ENCODE measurements at regions not wholly inside any gene's neighbourhood (a gene's known extent, or its start where the extent isn't known, plus 50 kb on each side); places are given as distances from the start of the nearest gene placed in this dataset.

DNA sequence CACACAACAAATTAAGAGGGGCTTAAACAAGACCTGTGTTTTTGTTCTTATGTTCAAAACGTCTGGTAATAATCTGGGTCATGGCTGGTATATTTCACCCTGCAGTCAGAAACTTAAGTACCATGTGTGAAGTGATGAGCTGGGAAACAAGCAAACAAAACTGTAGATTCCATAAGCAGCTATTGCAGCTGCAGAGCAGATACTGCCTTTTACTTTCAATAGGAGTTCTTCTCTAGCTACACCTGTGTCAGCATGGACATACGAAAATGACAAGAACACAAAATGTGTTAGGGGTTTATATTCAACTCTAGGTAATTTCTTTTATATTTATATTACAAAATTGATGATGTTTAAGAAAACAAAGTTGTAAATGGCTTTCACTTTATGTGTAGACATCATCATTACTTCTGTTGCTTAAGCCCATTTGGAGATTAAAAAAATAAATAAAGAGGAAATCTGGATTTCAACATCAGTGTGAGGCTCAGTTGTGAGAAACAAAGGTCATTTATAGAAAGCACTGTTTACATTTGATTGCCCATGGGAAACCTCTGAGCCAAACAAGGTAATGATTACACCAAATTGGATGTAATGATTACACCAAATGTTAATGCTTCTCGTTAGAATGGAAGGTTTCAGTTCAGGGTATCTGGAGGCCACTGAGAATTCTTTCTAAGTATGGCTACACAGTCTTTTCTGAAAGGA lies 451.0 kb upstream of the SLC10A2 start:
- no peaks in the 10 kb centered on the region for H3K27me3 ChIP-seq (ENCODE audit: low read length)
- no peaks in the 10 kb centered on the region for H3K9me2 ChIP-seq (replicated peaks; ENCODE audit: insufficient read depth, low read length)
- DNase-seq: no peak

DNA sequence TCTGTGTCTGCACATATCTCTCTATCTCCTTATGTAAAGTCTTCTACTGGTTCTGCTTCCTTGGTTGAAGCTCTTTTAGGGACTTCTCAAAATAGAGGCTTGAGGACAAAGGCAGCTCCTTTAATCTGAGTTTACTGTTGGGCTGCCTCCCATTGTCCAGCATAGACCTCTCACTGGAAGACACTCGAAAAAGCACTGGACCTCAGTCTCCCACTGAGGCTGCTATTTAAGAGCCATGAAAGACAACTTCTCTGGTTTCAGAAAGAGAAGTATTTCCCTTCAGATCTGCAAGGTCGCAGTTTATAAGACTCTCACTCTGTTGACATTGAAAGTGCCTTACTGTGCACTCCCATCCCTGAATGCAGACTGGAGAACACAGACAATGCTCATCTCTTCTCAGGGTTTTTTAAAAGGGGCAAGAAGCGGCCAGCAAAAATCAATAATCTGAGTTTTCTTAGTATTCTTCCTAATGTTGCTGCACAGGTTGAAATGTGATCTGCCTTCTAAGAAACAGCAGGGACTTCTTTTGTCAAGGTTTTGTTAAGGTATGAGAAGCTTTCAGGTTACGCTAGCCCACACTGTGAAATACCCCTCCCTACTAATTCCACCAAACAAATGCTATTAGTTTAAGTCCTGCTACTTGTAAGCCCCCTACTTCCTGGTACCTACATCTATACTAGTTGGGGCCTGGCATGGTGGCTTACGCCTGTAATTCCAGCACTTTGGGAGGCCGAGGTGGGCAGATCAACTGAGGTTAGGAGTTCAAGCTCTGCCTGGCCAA lies 450.0 kb upstream of the SLC10A2 start:
- no peak for DNase-seq
- Histone ChIP-seq H3K4me3 (ENCODE audit: low read length) (no peak overlapping the region), H3K4me1 (ENCODE audit: low read length) (no peaks in the 10 kb centered on the region), H3K27me3 (ENCODE audit: low read length) (no peaks in the 10 kb centered on the region), H3K27ac (ENCODE audit: low read length) (no peak overlapping the region), H3K9ac (ENCODE audit: low read length) (no peak overlapping the region), H3K36me3 (ENCODE audit: insufficient read depth, low read length) (no peaks in the 10 kb centered on the region), H3K79me2 (ENCODE audit: low read length) (no peaks in the 10 kb centered on the region), H2AFZ (ENCODE audit: low read length) (no peak overlapping the region), H3K4me2 (ENCODE audit: low read depth, low read length, poor library complexity, severe bottlenecking) (no peak overlapping the region), H4K20me1 (ENCODE audit: insufficient read depth, low read depth, low read length) (no peaks in the 10 kb centered on the region), H3K9me3 (ENCODE audit: low read length) (peaks cover 9% of the 10 kb centered on the region; the same call in 1 of the 2 replicates), H3K9me2 (replicated peaks; ENCODE audit: insufficient read depth, low read length) (no peaks in the 10 kb centered on the region)

More for the DNA sequence above, 451.0 kb upstream of the SLC10A2 start:
- no peak overlapping the region for H3K4me2 ChIP-seq (ENCODE audit: low read depth, low read length, poor library complexity, severe bottlenecking)
- peaks cover 7% of the 10 kb centered on the region; the same call in 1 of the 2 replicates for H3K9me3 ChIP-seq (ENCODE audit: low read length)
- no peak overlapping the region for H3K4me3 ChIP-seq (ENCODE audit: low read length)
- no peaks in the 10 kb centered on the region for H3K79me2 ChIP-seq (ENCODE audit: low read length)
- H2AFZ ChIP-seq (ENCODE audit: low read length): no peak overlapping the region
- no peak overlapping the region for H3K27ac ChIP-seq (ENCODE audit: low read length)
- H3K9ac ChIP-seq (ENCODE audit: low read length): no peak overlapping the region
- H3K4me1 ChIP-seq (ENCODE audit: low read length): no peaks in the 10 kb centered on the region
- no peaks in the 10 kb centered on the region for H4K20me1 ChIP-seq (ENCODE audit: insufficient read depth, low read depth, low read length)
- no peaks in the 10 kb centered on the region for H3K36me3 ChIP-seq (ENCODE audit: insufficient read depth, low read length)

- Histone ChIP-seq H3K4me2 (ENCODE audit: low read depth, low read length, poor library complexity, severe bottlenecking) (no peak overlapping the region), H3K27ac (ENCODE audit: low read length) (no peak overlapping the region), H3K9me2 (replicated peaks; ENCODE audit: insufficient read depth, low read length) (no peaks in the 10 kb centered on the region), H3K79me2 (ENCODE audit: low read length) (no peaks in the 10 kb centered on the region), H3K9ac (ENCODE audit: low read length) (no peak overlapping the region), H3K4me3 (ENCODE audit: low read length) (no peak overlapping the region), H3K27me3 (ENCODE audit: low read length) (no peaks in the 10 kb centered on the region), H3K9me3 (ENCODE audit: low read length) (peaks cover 9% of the 10 kb centered on the region; the same call in 1 of the 2 replicates), H3K4me1 (ENCODE audit: low read length) (no peaks in the 10 kb centered on the region), H4K20me1 (ENCODE audit: insufficient read depth, low read depth, low read length) (no peaks in the 10 kb centered on the region), H3K36me3 (ENCODE audit: insufficient read depth, low read length) (no peaks in the 10 kb centered on the region), H2AFZ (ENCODE audit: low read length) (no peak overlapping the region)
- DNase-seq: no peak
These were observed 449.2 kb upstream of the SLC10A2 start for GRCh38 chr13:103515410-103515809.

- H3K9me2 ChIP-seq (replicated peaks; ENCODE audit: insufficient read depth, low read length): no peaks in the 10 kb centered on the region
- H3K27me3 ChIP-seq (ENCODE audit: low read length): no peaks in the 10 kb centered on the region
- no peak overlapping the region for H3K4me3 ChIP-seq (ENCODE audit: low read length)
- H3K79me2 ChIP-seq (ENCODE audit: low read length): no peaks in the 10 kb centered on the region
- peaks cover 9% of the 10 kb centered on the region; the same call in 1 of the 2 replicates for H3K9me3 ChIP-seq (ENCODE audit: low read length)
- H4K20me1 ChIP-seq (ENCODE audit: insufficient read depth, low read depth, low read length): no peaks in the 10 kb centered on the region
- no peak overlapping the region for H3K4me2 ChIP-seq (ENCODE audit: low read depth, low read length, poor library complexity, severe bottlenecking)
- no peak for DNase-seq
- no peak overlapping the region for H3K9ac ChIP-seq (ENCODE audit: low read length)
- H3K36me3 ChIP-seq (ENCODE audit: insufficient read depth, low read length): no peaks in the 10 kb centered on the region
- no peaks in the 10 kb centered on the region for H3K4me1 ChIP-seq (ENCODE audit: low read length)
- H3K27ac ChIP-seq (ENCODE audit: low read length): no peak overlapping the region
- H2AFZ ChIP-seq (ENCODE audit: low read length): no peak overlapping the region
These were observed 448.4 kb upstream of the SLC10A2 start for GRCh38 chr13:103514619-103515018.

GRCh38 chr13:103514188-103514587 lies 448.0 kb upstream of the SLC10A2 start:
- no peak for DNase-seq
- Histone ChIP-seq H4K20me1 (ENCODE audit: insufficient read depth, low read depth, low read length) (no peaks in the 10 kb centered on the region), H3K27me3 (ENCODE audit: low read length) (no peaks in the 10 kb centered on the region), H3K27ac (ENCODE audit: low read length) (no peak overlapping the region), H2AFZ (ENCODE audit: low read length) (no peak overlapping the region), H3K9me3 (ENCODE audit: low read length) (peaks cover 12% of the 10 kb centered on the region; the same call in 1 of the 2 replicates), H3K4me1 (ENCODE audit: low read length) (no peaks in the 10 kb centered on the region), H3K9ac (ENCODE audit: low read length) (no peak overlapping the region), H3K79me2 (ENCODE audit: low read length) (no peaks in the 10 kb centered on the region), H3K4me3 (ENCODE audit: low read length) (no peak overlapping the region), H3K9me2 (replicated peaks; ENCODE audit: insufficient read depth, low read length) (no peaks in the 10 kb centered on the region), H3K36me3 (ENCODE audit: insufficient read depth, low read length) (no peaks in the 10 kb centered on the region), H3K4me2 (ENCODE audit: low read depth, low read length, poor library complexity, severe bottlenecking) (no peak overlapping the region)

DNA sequence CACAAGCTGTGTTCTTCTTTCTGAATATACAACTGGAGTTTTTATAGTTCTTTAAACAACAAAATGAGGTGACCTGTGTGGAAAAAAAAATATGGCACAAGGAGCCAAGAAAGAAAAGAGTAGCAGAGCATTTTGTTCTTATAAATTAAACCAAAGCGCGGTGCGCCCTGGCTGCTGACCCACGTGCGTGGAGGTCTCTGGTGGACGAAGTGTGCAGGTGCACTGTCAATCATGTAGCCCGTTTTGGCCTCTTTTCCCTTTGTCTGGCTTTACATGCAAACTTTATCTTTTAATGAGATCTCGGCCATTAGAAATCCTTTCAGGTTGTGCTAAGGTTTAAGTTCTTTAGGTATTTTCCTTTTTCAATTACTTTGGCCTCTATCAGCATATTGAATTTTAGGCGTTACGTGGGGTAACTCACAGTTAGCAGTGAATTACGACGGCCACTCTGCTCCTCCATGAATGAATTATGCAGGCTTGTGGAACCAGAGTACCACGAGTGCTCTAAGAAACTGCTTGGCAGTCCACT lies 443.9 kb upstream of the SLC10A2 start:
- H2AFZ ChIP-seq (ENCODE audit: low read length): no peak overlapping the region
- H3K4me2 ChIP-seq (ENCODE audit: low read depth, low read length, poor library complexity, severe bottlenecking): no peak overlapping the region
- H3K4me1 ChIP-seq (ENCODE audit: low read length): no peaks in the 10 kb centered on the region
- no peaks in the 10 kb centered on the region for H3K9me2 ChIP-seq (replicated peaks; ENCODE audit: insufficient read depth, low read length)
- no peak overlapping the region for H3K27ac ChIP-seq (ENCODE audit: low read length)
- H4K20me1 ChIP-seq (ENCODE audit: insufficient read depth, low read depth, low read length): no peaks in the 10 kb centered on the region
- no peak overlapping the region for H3K9ac ChIP-seq (ENCODE audit: low read length)
- DNase-seq: no peak
- H3K9me3 ChIP-seq (ENCODE audit: low read length): peaks cover 12% of the 10 kb centered on the region; the same call in 1 of the 2 replicates
- H3K36me3 ChIP-seq (ENCODE audit: insufficient read depth, low read length): no peaks in the 10 kb centered on the region
- H3K79me2 ChIP-seq (ENCODE audit: low read length): no peaks in the 10 kb centered on the region
- no peak overlapping the region for H3K4me3 ChIP-seq (ENCODE audit: low read length)
- H3K27me3 ChIP-seq (ENCODE audit: low read length): no peaks in the 10 kb centered on the region

- Histone ChIP-seq H2AFZ (ENCODE audit: low read length) (no peak overlapping the region), H3K27ac (ENCODE audit: low read length) (no peak overlapping the region), H3K79me2 (ENCODE audit: low read length) (no peaks in the 10 kb centered on the region), H3K4me2 (ENCODE audit: low read depth, low read length, poor library complexity, severe bottlenecking) (no peak overlapping the region), H3K36me3 (ENCODE audit: insufficient read depth, low read length) (no peaks in the 10 kb centered on the region), H3K9ac (ENCODE audit: low read length) (no peak overlapping the region), H3K9me2 (replicated peaks; ENCODE audit: insufficient read depth, low read length) (no peaks in the 10 kb centered on the region), H3K4me3 (ENCODE audit: low read length) (no peak overlapping the region), H3K27me3 (ENCODE audit: low read length) (no peaks in the 10 kb centered on the region), H3K9me3 (ENCODE audit: low read length) (peaks cover 23% of the 10 kb centered on the region), H3K4me1 (ENCODE audit: low read length) (no peaks in the 10 kb centered on the region), H4K20me1 (ENCODE audit: insufficient read depth, low read depth, low read length) (no peaks in the 10 kb centered on the region)
- no peak for DNase-seq
These were observed 431.2 kb upstream of the SLC10A2 start for GRCh38 chr13:103497404-103497803.

- Histone ChIP-seq H3K79me2 (ENCODE audit: low read length) (no peaks in the 10 kb centered on the region), H3K36me3 (ENCODE audit: insufficient read depth, low read length) (no peaks in the 10 kb centered on the region)
- DNase-seq: no peak
These were observed 421.6 kb upstream of the SLC10A2 start for GRCh38 chr13:103487841-103488240.

More at GRCh38 chr13:103487841-103488240, 421.6 kb upstream of the SLC10A2 start:
- no peaks in the 10 kb centered on the region for H3K4me1 ChIP-seq (ENCODE audit: low read length)
- H4K20me1 ChIP-seq (ENCODE audit: insufficient read depth, low read depth, low read length): no peaks in the 10 kb centered on the region
- no peak overlapping the region for H3K4me3 ChIP-seq (ENCODE audit: low read length)
- H3K9me2 ChIP-seq (replicated peaks; ENCODE audit: insufficient read depth, low read length): no peaks in the 10 kb centered on the region
- H3K4me2 ChIP-seq (ENCODE audit: low read depth, low read length, poor library complexity, severe bottlenecking): no peak overlapping the region
- H3K9ac ChIP-seq (ENCODE audit: low read length): no peak overlapping the region
- no peak overlapping the region for H3K27ac ChIP-seq (ENCODE audit: low read length)
- peaks cover 5% of the 10 kb centered on the region for H3K9me3 ChIP-seq (ENCODE audit: low read length)
- no peaks in the 10 kb centered on the region for H3K27me3 ChIP-seq (ENCODE audit: low read length)
- H2AFZ ChIP-seq (ENCODE audit: low read length): no peak overlapping the region
